ENCODE measurements at regions not wholly inside any gene's neighbourhood (a gene's known extent, or its start where the extent isn't known, plus 50 kb on each side); places are given as distances from the start of the nearest gene placed in this dataset.

GRCh38 chr2:57796527-57796926, 250.1 kb upstream of the VRK2 start:
- intact Hi-C loops (cut with micrococcal nuclease), result no loop called here
- H3K27ac Mint-ChIP-seq, result no peak overlapping the region
- no peaks in the 10 kb centered on the region for H3K27me3 Mint-ChIP-seq
- H3K4me1 Mint-ChIP-seq (ENCODE audit: low read depth), result no peaks in the 10 kb centered on the region
- no peak for DNase-seq
- H3K36me3 Mint-ChIP-seq (ENCODE audit: low read depth), result no peaks in the 10 kb centered on the region
- no peaks in the 10 kb centered on the region for H3K9me3 Mint-ChIP-seq
- TF ChIP-seq CTCF (IDR thresholded peaks at IDR 0.05), result no peak
- ATAC-seq, result no peak
- CTCF ChIA-PET, result no interaction called here
- POLR2A ChIA-PET, result no interaction called here
- no peak overlapping the region for H3K4me3 Mint-ChIP-seq

GRCh38 chr2:57798346-57798745, 248.3 kb upstream of the VRK2 start:
- Mint-ChIP-seq H3K36me3 (ENCODE audit: low read depth) (no peaks in the 10 kb centered on the region), H3K9me3 (no peaks in the 10 kb centered on the region), H3K4me1 (ENCODE audit: low read depth) (no peaks in the 10 kb centered on the region), H3K4me3 (no peak overlapping the region), H3K27ac (no peak overlapping the region), H3K27me3 (no peaks in the 10 kb centered on the region)
- ATAC-seq, result no peak
- no peak for DNase-seq
- intact Hi-C loops (cut with micrococcal nuclease), result no loop called here
- no peak for TF ChIP-seq CTCF (IDR thresholded peaks at IDR 0.05)
- CTCF ChIA-PET, result no interaction called here
- POLR2A ChIA-PET, result no interaction called here

GRCh38 chr2:57802243-57802642, 244.4 kb upstream of the VRK2 start:
- Mint-ChIP-seq H3K36me3 (ENCODE audit: low read depth) (no peaks in the 10 kb centered on the region), H3K4me1 (ENCODE audit: low read depth) (no peaks in the 10 kb centered on the region), H3K27ac (no peak overlapping the region), H3K4me3 (no peak overlapping the region), H3K27me3 (no peaks in the 10 kb centered on the region), H3K9me3 (no peaks in the 10 kb centered on the region)
- intact Hi-C loops (cut with micrococcal nuclease), result no loop called here
- no peak for ATAC-seq
- no peak for TF ChIP-seq CTCF (IDR thresholded peaks at IDR 0.05)
- no peak for DNase-seq
- CTCF ChIA-PET, result no interaction called here
- POLR2A ChIA-PET, result no interaction called here

- no peak for DNase-seq
- Mint-ChIP-seq H3K27ac (no peak overlapping the region), H3K4me1 (ENCODE audit: low read depth) (no peaks in the 10 kb centered on the region), H3K27me3 (no peaks in the 10 kb centered on the region), H3K36me3 (ENCODE audit: low read depth) (no peaks in the 10 kb centered on the region), H3K9me3 (no peaks in the 10 kb centered on the region), H3K4me3 (no peak overlapping the region)
- TF ChIP-seq CTCF (IDR thresholded peaks at IDR 0.05), result no peak
- ChIA-PET POLR2A (no interaction called here), CTCF (no interaction called here)
- intact Hi-C loops (cut with micrococcal nuclease), result no loop called here
- no peak for ATAC-seq
Measured at GRCh38 chr2:57804971-57805370, 241.6 kb upstream of the VRK2 start.

GRCh38 chr2:57806449-57806968, 240.1 kb upstream of the VRK2 start:
- H3K9me3 Mint-ChIP-seq, result no peaks in the 10 kb centered on the region
- no peak for TF ChIP-seq CTCF (IDR thresholded peaks at IDR 0.05)
- ChIA-PET POLR2A (no interaction called here), CTCF (no interaction called here)
- no peaks in the 10 kb centered on the region for H3K27me3 Mint-ChIP-seq
- no peak overlapping the region for H3K4me3 Mint-ChIP-seq
- no peak for ATAC-seq
- H3K36me3 Mint-ChIP-seq (ENCODE audit: low read depth), result no peaks in the 10 kb centered on the region
- H3K27ac Mint-ChIP-seq, result no peak overlapping the region
- intact Hi-C loops (cut with micrococcal nuclease), result no loop called here
- no peaks in the 10 kb centered on the region for H3K4me1 Mint-ChIP-seq (ENCODE audit: low read depth)
- DNase-seq, result no peak

Measured in activated CD8-positive, alpha-beta T cell treated with anti-CD3 and anti-CD28 coated beads for 36 hours (primary cell).